C4-2B (cell line): ENCODE measurements at regions not wholly inside any gene's neighbourhood (a gene's known extent, or its start where the extent isn't known, plus 50 kb on each side); places are given as distances from the start of the nearest gene placed in this dataset.
"Not testable (repeated sequence)": the region's sequence is repeated elsewhere in the genome, so short reads cannot be mapped to it uniquely, and the experiment has no call there.

ENCODE experiments used
- H3K27ac ChIP-seq: fragments of 450-650 bp; 2 replicates; pipeline ENCODE4 v1.5.1; 2017
- CTCF ChIP-seq: fragments of 450-650 bp; conservative IDR thresholded peaks from 2 replicates; pipeline ENCODE4 v1.5.1; 2017; ENCODE audit warnings: mild to moderate bottlenecking
- ZFX ChIP-seq: fragments of 450-650 bp; IDR thresholded peaks from 2 replicates; pipeline ENCODE4 v1.6.1; 2017

GRCh38 chr1:236343246-236343870 is 50.7 kb upstream of the EDARADD start:
- peak overlapping the region; percentile 22 for H3K27ac ChIP-seq
- TF ChIP-seq CTCF (no peak), ZFX (no peak)

- peak overlapping the region; percentile 62 for H3K27ac ChIP-seq
- TF ChIP-seq CTCF (no peak), ZFX (no peak)
Observed at GRCh38 chr1:236342403-236343245, 51.5 kb upstream of the EDARADD start.

GRCh38 chr1:236341298-236341697 is 52.8 kb upstream of the EDARADD start:
- TF ChIP-seq ZFX (no peak), CTCF (no peak)
- H3K27ac ChIP-seq, result no peak overlapping the region

- TF ChIP-seq ZFX (no peak), CTCF (no peak)
- no peak overlapping the region for H3K27ac ChIP-seq
Observed at GRCh38 chr1:236338096-236338495, 56.0 kb upstream of the EDARADD start.

GRCh38 chr1:236336084-236336483 is 54.3 kb upstream of the ERO1B start:
- TF ChIP-seq CTCF, result no peak
- no peak for TF ChIP-seq ZFX
- H3K27ac ChIP-seq, result no peak overlapping the region

- not testable (repeated sequence) for H3K27ac ChIP-seq
Observed at GRCh38 chr1:236335633-236336032, 53.9 kb upstream of the ERO1B start.

GRCh38 chr1:236334893-236335545 is 53.3 kb upstream of the ERO1B start:
- TF ChIP-seq ZFX (no peak), CTCF (no peak)

More at GRCh38 chr1:236334893-236335545, 53.3 kb upstream of the ERO1B start:
- no peak overlapping the region for H3K27ac ChIP-seq
